ENCODE measurements at regions not wholly inside any gene's neighbourhood (a gene's known extent, or its start where the extent isn't known, plus 50 kb on each side); places are given as distances from the start of the nearest gene placed in this dataset.

DNA sequence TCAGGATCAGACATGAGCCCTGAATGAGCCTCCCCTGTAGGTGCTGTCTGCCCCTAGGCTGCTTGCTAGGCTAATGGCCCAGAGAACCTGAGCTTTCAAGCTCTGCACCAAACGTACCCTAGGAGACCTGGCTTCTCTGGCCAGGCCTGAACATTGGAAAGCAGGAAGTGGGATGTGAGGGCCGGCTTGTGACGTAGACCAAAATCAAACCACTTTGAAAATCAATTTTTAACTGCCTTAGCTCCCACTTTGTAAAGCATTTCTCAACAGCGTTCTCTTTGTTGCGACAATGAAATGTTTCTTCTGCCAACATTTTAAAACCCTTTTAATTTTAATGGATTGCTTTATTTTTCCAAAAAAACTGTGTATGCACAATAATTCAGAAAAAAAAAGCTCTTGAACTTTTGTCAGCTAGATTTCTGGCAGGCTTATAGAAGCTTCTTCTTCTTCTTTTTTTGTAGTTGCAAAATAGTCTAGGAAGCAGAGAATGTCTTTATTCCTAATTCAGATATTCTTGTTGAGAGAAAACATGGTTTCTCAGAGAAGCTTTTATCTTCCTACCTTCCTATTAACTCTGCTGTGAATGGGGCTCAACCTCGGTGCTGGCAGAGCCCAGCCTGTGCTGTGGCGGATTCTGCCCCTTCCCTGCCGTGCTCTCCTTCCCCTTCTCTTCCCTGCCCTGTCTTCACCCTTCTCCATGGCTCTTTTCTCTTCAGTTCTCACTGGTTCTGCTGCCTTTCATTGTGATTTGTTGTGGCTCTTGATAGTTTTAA, 145.2 kb upstream of the SFRP2 start:
- Histone ChIP-seq H3K4me1 (ENCODE audit: low read depth, poor library complexity, severe bottlenecking) (peaks cover 12% of the 10 kb centered on the region), H3K79me2 (ENCODE audit: insufficient read depth, low read depth) (no peaks in the 10 kb centered on the region), H3K27me3 (ENCODE audit: insufficient read depth, low read depth) (no peaks in the 10 kb centered on the region), H3K4me2 (no peak overlapping the region), H2AFZ (ENCODE audit: low read depth) (no peak overlapping the region), H3K4me3 (IDR thresholded peaks at IDR 0.05; ENCODE audit: insufficient read depth, low read depth, low read length) (no peak overlapping the region), H3K27ac (no peak overlapping the region), H3K36me3 (ENCODE audit: insufficient read depth) (no peaks in the 10 kb centered on the region), H3K9ac (no peak overlapping the region), H4K20me1 (ENCODE audit: insufficient read depth) (no peaks in the 10 kb centered on the region)
- TF ChIP-seq, protein P1, sequence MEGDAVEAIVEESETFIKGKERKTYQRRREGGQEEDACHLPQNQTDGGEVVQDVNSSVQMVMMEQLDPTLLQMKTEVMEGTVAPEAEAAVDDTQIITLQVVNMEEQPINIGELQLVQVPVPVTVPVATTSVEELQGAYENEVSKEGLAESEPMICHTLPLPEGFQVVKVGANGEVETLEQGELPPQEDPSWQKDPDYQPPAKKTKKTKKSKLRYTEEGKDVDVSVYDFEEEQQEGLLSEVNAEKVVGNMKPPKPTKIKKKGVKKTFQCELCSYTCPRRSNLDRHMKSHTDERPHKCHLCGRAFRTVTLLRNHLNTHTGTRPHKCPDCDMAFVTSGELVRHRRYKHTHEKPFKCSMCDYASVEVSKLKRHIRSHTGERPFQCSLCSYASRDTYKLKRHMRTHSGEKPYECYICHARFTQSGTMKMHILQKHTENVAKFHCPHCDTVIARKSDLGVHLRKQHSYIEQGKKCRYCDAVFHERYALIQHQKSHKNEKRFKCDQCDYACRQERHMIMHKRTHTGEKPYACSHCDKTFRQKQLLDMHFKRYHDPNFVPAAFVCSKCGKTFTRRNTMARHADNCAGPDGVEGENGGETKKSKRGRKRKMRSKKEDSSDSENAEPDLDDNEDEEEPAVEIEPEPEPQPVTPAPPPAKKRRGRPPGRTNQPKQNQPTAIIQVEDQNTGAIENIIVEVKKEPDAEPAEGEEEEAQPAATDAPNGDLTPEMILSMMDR (conservative IDR thresholded peaks at IDR 0.05; ENCODE audit: low read depth, low read length) = no peak

DNA sequence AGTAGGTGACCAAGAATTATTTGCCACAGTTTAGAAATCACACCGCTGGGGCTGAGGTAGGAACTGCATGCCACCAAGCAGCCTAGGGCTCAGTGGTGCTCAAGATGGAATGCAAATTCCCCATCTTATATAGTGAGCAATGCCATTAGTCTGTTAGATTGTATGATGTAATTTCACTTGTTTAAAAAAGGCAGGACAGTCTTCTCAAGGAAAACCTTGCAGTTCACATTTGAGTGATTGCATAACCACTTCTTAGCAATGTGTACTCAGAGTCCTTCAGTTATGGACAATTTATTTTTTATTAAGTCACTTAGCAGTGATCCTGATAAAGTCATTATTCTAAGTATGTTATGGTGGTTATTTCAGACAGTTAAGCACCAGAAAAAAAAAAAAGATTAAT, 142.9 kb upstream of the SFRP2 start:
- no peak overlapping the region for H3K4me2 ChIP-seq
- H3K4me1 ChIP-seq (ENCODE audit: low read depth, poor library complexity, severe bottlenecking) = peaks cover 12% of the 10 kb centered on the region
- no peak overlapping the region for H2AFZ ChIP-seq (ENCODE audit: low read depth)
- no peaks in the 10 kb centered on the region for H3K36me3 ChIP-seq (ENCODE audit: insufficient read depth)
- no peaks in the 10 kb centered on the region for H3K27me3 ChIP-seq (ENCODE audit: insufficient read depth, low read depth)
- no peaks in the 10 kb centered on the region for H3K79me2 ChIP-seq (ENCODE audit: insufficient read depth, low read depth)
- TF ChIP-seq, protein P1 (conservative IDR thresholded peaks at IDR 0.05; ENCODE audit: low read depth, low read length) = no peak
- no peak overlapping the region for H3K4me3 ChIP-seq (IDR thresholded peaks at IDR 0.05; ENCODE audit: insufficient read depth, low read depth, low read length)
- no peaks in the 10 kb centered on the region for H4K20me1 ChIP-seq (ENCODE audit: insufficient read depth)
- no peak overlapping the region for H3K9ac ChIP-seq
- no peak overlapping the region for H3K27ac ChIP-seq

DNA sequence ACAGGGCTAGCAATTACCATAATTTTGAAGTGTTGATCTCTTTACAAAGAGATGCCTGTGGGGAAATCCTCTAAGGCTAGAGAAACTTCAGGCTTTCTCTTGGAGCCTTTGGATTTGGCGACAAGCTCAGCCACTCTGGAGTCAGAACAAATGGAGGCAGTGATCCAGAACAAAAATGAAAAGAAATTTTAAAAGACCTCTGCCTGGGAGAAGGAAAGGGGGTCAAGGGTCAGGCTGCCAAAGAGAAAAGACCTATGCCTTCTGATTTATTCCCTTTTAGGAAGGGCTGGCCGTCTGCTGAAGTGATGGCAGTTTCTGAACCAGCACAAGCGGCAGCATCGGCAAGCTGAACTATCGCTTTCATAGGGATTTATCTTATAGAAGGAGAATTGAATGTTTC, 140.8 kb upstream of the SFRP2 start:
- Histone ChIP-seq H3K4me3 (IDR thresholded peaks at IDR 0.05; ENCODE audit: insufficient read depth, low read depth, low read length) (no peak overlapping the region), H3K9ac (no peak overlapping the region), H3K27ac (no peak overlapping the region), H2AFZ (ENCODE audit: low read depth) (no peak overlapping the region), H3K4me2 (no peak overlapping the region), H3K36me3 (ENCODE audit: insufficient read depth) (no peaks in the 10 kb centered on the region), H3K4me1 (ENCODE audit: low read depth, poor library complexity, severe bottlenecking) (no peaks in the 10 kb centered on the region), H3K79me2 (ENCODE audit: insufficient read depth, low read depth) (no peaks in the 10 kb centered on the region), H4K20me1 (ENCODE audit: insufficient read depth) (no peaks in the 10 kb centered on the region), H3K27me3 (ENCODE audit: insufficient read depth, low read depth) (no peaks in the 10 kb centered on the region)
- TF ChIP-seq, protein P1 (conservative IDR thresholded peaks at IDR 0.05; ENCODE audit: low read depth, low read length) = no peak

DNA sequence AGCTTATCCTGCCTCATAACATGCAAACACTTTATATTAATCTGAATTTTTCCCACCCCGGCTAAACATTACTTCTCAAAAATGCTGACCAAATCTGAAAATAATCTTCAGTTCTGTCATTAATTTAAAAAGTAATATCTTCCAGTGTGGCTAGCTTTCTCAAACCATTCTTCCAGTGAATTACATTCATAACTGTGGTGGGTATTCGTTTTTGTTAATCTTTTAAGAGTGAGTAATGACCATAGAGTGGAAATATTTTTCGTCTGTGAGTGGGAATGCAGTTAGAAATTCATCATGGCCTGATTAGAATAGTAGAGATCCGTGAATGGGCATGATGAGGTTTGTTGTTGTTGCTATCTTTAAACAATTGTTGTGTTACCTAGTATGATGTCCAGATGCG, 138.6 kb upstream of the SFRP2 start:
- H3K4me2 ChIP-seq = no peak overlapping the region
- no peaks in the 10 kb centered on the region for H3K4me1 ChIP-seq (ENCODE audit: low read depth, poor library complexity, severe bottlenecking)
- TF ChIP-seq, protein P1 (conservative IDR thresholded peaks at IDR 0.05; ENCODE audit: low read depth, low read length) = no peak
- H3K27me3 ChIP-seq (ENCODE audit: insufficient read depth, low read depth) = no peaks in the 10 kb centered on the region
- H3K36me3 ChIP-seq (ENCODE audit: insufficient read depth) = no peaks in the 10 kb centered on the region
- no peak overlapping the region for H2AFZ ChIP-seq (ENCODE audit: low read depth)
- no peak overlapping the region for H3K4me3 ChIP-seq (IDR thresholded peaks at IDR 0.05; ENCODE audit: insufficient read depth, low read depth, low read length)
- no peaks in the 10 kb centered on the region for H4K20me1 ChIP-seq (ENCODE audit: insufficient read depth)
- H3K79me2 ChIP-seq (ENCODE audit: insufficient read depth, low read depth) = no peaks in the 10 kb centered on the region
- H3K9ac ChIP-seq = no peak overlapping the region
- no peak overlapping the region for H3K27ac ChIP-seq
